Adrenal gland (tissue), 9 donors: ENCODE measurements at regions not wholly inside any gene's neighbourhood (a gene's known extent, or its start where the extent isn't known, plus 50 kb on each side); places are given as distances from the start of the nearest gene placed in this dataset.

Experiments used
- DNase-seq, 7 donors: peaks; one replicate each; pipeline ENCODE4 v3.0.0-alpha.2; 2019 to 2020
- H3K27ac ChIP-seq, 5 donors: fragments of 200-600 bp; sonication (generic) in 4 of 5; 1 replicate in 3 of 5; 2 replicates in 2 of 5; pipeline versions ENCODE4 v1.5.1 to v1.8.0; 2016 to 2020; ENCODE audit warnings: mild to moderate bottlenecking in 1 of 5
- H3K27me3 ChIP-seq: fragments of 200-600 bp; 2 replicates; pipeline ENCODE4 v1.8.0; 2021
- H3K36me3 ChIP-seq, 2 donors: fragments of 200-600 bp; replicated peaks in 1 of 2; 1 replicate in 1 of 2; 2 replicates in 1 of 2; pipeline versions ENCODE4 v1.5.1 to v1.8.0; 2018 to 2022
- H3K4me1 ChIP-seq, 2 donors: fragments of 200-600 bp; replicated peaks in 1 of 2; 1 replicate in 1 of 2; 2 replicates in 1 of 2; pipeline versions ENCODE4 v1.5.1 to v1.8.0; 2018 to 2021
- H3K4me3 ChIP-seq, 4 donors: fragments of 200-600 bp; sonication (generic) in 3 of 4; one replicate each; pipeline ENCODE4 v1.5.1; 2016 to 2018
- H3K9me3 ChIP-seq, 3 donors: fragments of 200-600 bp; sonication (generic) in 1 of 3; replicated peaks in 1 of 3; 1 replicate in 2 of 3; 2 replicates in 1 of 3; pipeline versions ENCODE4 v1.5.1 to v1.8.0; 2016 to 2021
- CTCF ChIP-seq, 6 experiments: fragments of 450-650 bp in 4 of 6; fragments of 200-600 bp in 2 of 6; sonication (generic) in 1 of 6; IDR thresholded peaks; 1 replicate in 5 of 6; 2 replicates in 1 of 6; pipeline versions ENCODE4 v1.5.1 to v1.8.0; 2016 to 2021; ENCODE audit warnings: antibody characterized with exemption in 6 of 6, mild to moderate bottlenecking in 2 of 6, moderate library complexity in 1 of 6
- POLR2A ChIP-seq, 2 donors: fragments of 450-650 bp; IDR thresholded peaks; one replicate each; pipeline ENCODE4 v1.6.1; 2017; ENCODE audit warnings: antibody characterized with exemption in 2 of 2, mild to moderate bottlenecking in 2 of 2, moderate library complexity in 1 of 2
- WGBS, 4 donors: extraction: QIAGEN DNeasy Blood & Tissue Kit in 2 of 4; methylation state at CpG; one replicate each; pipeline versions ENCODE4 v1.1.5 to v1.1.7; 2013 to 2017; 5-methylcytosine and 5-hydroxymethylcytosine counted together
- intact Hi-C, 2 donors: fragments of 100-400 bp; cut with DNase I; formaldehyde crosslinking; loops; one replicate each; pipeline versions ENCODE4 v1.14.1 to v1.15.0; 2022 to 2023
- donor health status: healthy with polysubstance abuse.
- donor health status: Bipolar disorder and iron deficiency.
- donor health status: DM: yes; HTN: yes; CAD: no.
- donor health status: DM: no; HTN: no; CAD: no.
- donor health status: DM: no; HTN: no; CAD: no.

- intact Hi-C loops: no loop called here
These were observed 63.9 kb upstream of the TMEM260 start for GRCh38 chr14:56515739-56516138.

GRCh38 chr14:56522403-56522802 is 57.2 kb upstream of the TMEM260 start:
- Histone ChIP-seq H3K27me3 (peaks cover 14% of the 10 kb centered on the region), H3K36me3 (no peaks in the 10 kb centered on the region), H3K9me3 (no peaks in the 10 kb centered on the region), H3K4me1 (no peaks in the 10 kb centered on the region), H3K4me3 (no peak overlapping the region), H3K27ac (no peak overlapping the region)
- TF ChIP-seq POLR2A (IDR thresholded peaks at IDR 0.05) (no peak), CTCF (IDR thresholded peaks at IDR 0.05) (no peak)
- intact Hi-C loops: no loop called here
- DNase-seq: no peak

More at GRCh38 chr14:56515739-56516138, 63.9 kb upstream of the TMEM260 start:
- no peaks in the 10 kb centered on the region for H3K36me3 ChIP-seq
- no peak overlapping the region for H3K27ac ChIP-seq
- WGBS, 4 donors: 74 to 84% (median 78%) methylated on average over 2 of the region's 2 CpGs
- H3K9me3 ChIP-seq: no peaks in the 10 kb centered on the region
- DNase-seq: no peak
- H3K4me1 ChIP-seq: no peaks in the 10 kb centered on the region
- H3K4me3 ChIP-seq: no peak overlapping the region
- no peaks in the 10 kb centered on the region for H3K27me3 ChIP-seq
- no peak for TF ChIP-seq CTCF (IDR thresholded peaks at IDR 0.05)
- TF ChIP-seq POLR2A (IDR thresholded peaks at IDR 0.05): no peak

GRCh38 chr14:56524971-56525677 is 54.5 kb upstream of the TMEM260 start:
- Histone ChIP-seq H3K36me3 (no peaks in the 10 kb centered on the region), H3K4me3 (no peak overlapping the region), H3K27ac (no peak overlapping the region), H3K27me3 (peaks cover 14% of the 10 kb centered on the region), H3K4me1 (no peaks in the 10 kb centered on the region), H3K9me3 (no peaks in the 10 kb centered on the region)
- no peak for DNase-seq
- TF ChIP-seq CTCF (IDR thresholded peaks at IDR 0.05) (no peak), POLR2A (IDR thresholded peaks at IDR 0.05) (no peak)
- 34 to 54% (median 42%) methylated on average over 3 of the region's 3 CpGs for WGBS, 4 donors
- intact Hi-C loops: no loop called here

GRCh38 chr14:56528927-56529326 is 50.7 kb upstream of the TMEM260 start:
- Histone ChIP-seq H3K4me3 (no peak overlapping the region), H3K9me3 (no peaks in the 10 kb centered on the region), H3K27me3 (peaks cover 14% of the 10 kb centered on the region), H3K36me3 (no peaks in the 10 kb centered on the region), H3K27ac (no peak overlapping the region), H3K4me1 (no peaks in the 10 kb centered on the region)
- 43 to 55% (median 49%) methylated on average over 4 of the region's 4 CpGs for WGBS, 4 donors
- TF ChIP-seq CTCF (IDR thresholded peaks at IDR 0.05) (no peak), POLR2A (IDR thresholded peaks at IDR 0.05) (no peak)
- DNase-seq: no peak
- intact Hi-C loops: no loop called here
